ENCODE measurements at regions not wholly inside any gene's neighbourhood (a gene's known extent, or its start where the extent isn't known, plus 50 kb on each side); places are given as distances from the start of the nearest gene placed in this dataset.

GRCh38 chr5:171624396-171624795 lies 161.2 kb upstream of the SMIM23 start:
- H3K79me2 ChIP-seq (ENCODE audit: insufficient read depth, low read length) = no peaks in the 10 kb centered on the region
- no peak overlapping the region for H3K4me2 ChIP-seq (ENCODE audit: low read length)
- H3K9ac ChIP-seq (ENCODE audit: low read length) = no peak overlapping the region
- H3K36me3 ChIP-seq (ENCODE audit: insufficient read depth, low read length) = no peaks in the 10 kb centered on the region
- H4K20me1 ChIP-seq (ENCODE audit: insufficient read depth, low read length) = no peaks in the 10 kb centered on the region
- no peaks in the 10 kb centered on the region for H3K9me2 ChIP-seq (ENCODE audit: low read depth, low read length)
- no peaks in the 10 kb centered on the region for H3F3A ChIP-seq (ENCODE audit: insufficient read depth, low read length)
- no peak overlapping the region for H2AFZ ChIP-seq (ENCODE audit: low read length)
- H3K4me3 ChIP-seq (ENCODE audit: low read depth, low read length, poor library complexity, severe bottlenecking) = no peak overlapping the region
- no peak for TF ChIP-seq EZH2 (IDR thresholded peaks at IDR 0.05; ENCODE audit: borderline replicate concordance, low read length)
- TF ChIP-seq CTCF (IDR thresholded peaks at IDR 0.05; ENCODE audit: low read length) = no peak
- no peaks in the 10 kb centered on the region for H3K4me1 ChIP-seq (ENCODE audit: insufficient read depth, low read length, severe bottlenecking)
- H3K27ac ChIP-seq (ENCODE audit: low read depth, low read length, poor library complexity, severe bottlenecking) = no peak overlapping the region
- H3K9me3 ChIP-seq (ENCODE audit: low read length) = no peaks in the 10 kb centered on the region
- H3K27me3 ChIP-seq (ENCODE audit: insufficient read depth, low read length) = peaks cover 10% of the 10 kb centered on the region; the same call in 1 of the 2 replicates

GRCh38 chr5:171625646-171626045 lies 160.0 kb upstream of the SMIM23 start:
- H3K4me3 ChIP-seq (ENCODE audit: low read depth, low read length, poor library complexity, severe bottlenecking) = no peak overlapping the region
- TF ChIP-seq CTCF (IDR thresholded peaks at IDR 0.05; ENCODE audit: low read length) = no peak
- TF ChIP-seq EZH2 (IDR thresholded peaks at IDR 0.05; ENCODE audit: borderline replicate concordance, low read length) = no peak
- no peak overlapping the region for H3K4me2 ChIP-seq (ENCODE audit: low read length)
- no peaks in the 10 kb centered on the region for H4K20me1 ChIP-seq (ENCODE audit: insufficient read depth, low read length)
- no peak overlapping the region for H2AFZ ChIP-seq (ENCODE audit: low read length)
- H3K27ac ChIP-seq (ENCODE audit: low read depth, low read length, poor library complexity, severe bottlenecking) = no peak overlapping the region
- no peaks in the 10 kb centered on the region for H3K4me1 ChIP-seq (ENCODE audit: insufficient read depth, low read length, severe bottlenecking)
- no peaks in the 10 kb centered on the region for H3K79me2 ChIP-seq (ENCODE audit: insufficient read depth, low read length)
- H3F3A ChIP-seq (ENCODE audit: insufficient read depth, low read length) = no peaks in the 10 kb centered on the region
- H3K9ac ChIP-seq (ENCODE audit: low read length) = no peak overlapping the region
- no peaks in the 10 kb centered on the region for H3K9me3 ChIP-seq (ENCODE audit: low read length)
- H3K27me3 ChIP-seq (ENCODE audit: insufficient read depth, low read length) = peaks cover 10% of the 10 kb centered on the region; the same call in 1 of the 2 replicates
- no peaks in the 10 kb centered on the region for H3K9me2 ChIP-seq (ENCODE audit: low read depth, low read length)
- H3K36me3 ChIP-seq (ENCODE audit: insufficient read depth, low read length) = no peaks in the 10 kb centered on the region

- Histone ChIP-seq H3K27me3 (ENCODE audit: insufficient read depth, low read length) (peaks cover 10% of the 10 kb centered on the region; the same call in 1 of the 2 replicates), H3K36me3 (ENCODE audit: insufficient read depth, low read length) (no peaks in the 10 kb centered on the region), H3K27ac (ENCODE audit: low read depth, low read length, poor library complexity, severe bottlenecking) (no peak overlapping the region), H3K4me2 (ENCODE audit: low read length) (no peak overlapping the region), H3K9ac (ENCODE audit: low read length) (no peak overlapping the region), H3K4me3 (ENCODE audit: low read depth, low read length, poor library complexity, severe bottlenecking) (no peak overlapping the region), H3F3A (ENCODE audit: insufficient read depth, low read length) (no peaks in the 10 kb centered on the region), H4K20me1 (ENCODE audit: insufficient read depth, low read length) (no peaks in the 10 kb centered on the region), H3K79me2 (ENCODE audit: insufficient read depth, low read length) (no peaks in the 10 kb centered on the region), H3K4me1 (ENCODE audit: insufficient read depth, low read length, severe bottlenecking) (no peaks in the 10 kb centered on the region), H3K9me2 (ENCODE audit: low read depth, low read length) (no peaks in the 10 kb centered on the region), H2AFZ (ENCODE audit: low read length) (no peak overlapping the region), H3K9me3 (ENCODE audit: low read length) (no peaks in the 10 kb centered on the region)
- TF ChIP-seq EZH2 (IDR thresholded peaks at IDR 0.05; ENCODE audit: borderline replicate concordance, low read length) = no peak
- no peak for TF ChIP-seq CTCF (IDR thresholded peaks at IDR 0.05; ENCODE audit: low read length)
These were observed 157.5 kb upstream of the SMIM23 start for GRCh38 chr5:171627936-171628632.
